H9 (cell line): ENCODE measurements at regions not wholly inside any gene's neighbourhood (a gene's known extent, or its start where the extent isn't known, plus 50 kb on each side); places are given as distances from the start of the nearest gene placed in this dataset.
"Not testable (repeated sequence)": the region's sequence is repeated elsewhere in the genome, so short reads cannot be mapped to it uniquely, and the experiment has no call there.

Source experiments
- DNase-seq: peaks from one replicate; pipeline ENCODE4 v3.0.0-alpha.2; 2017
- H2AFZ ChIP-seq: one replicate; pipeline ENCODE4 v1.6.1; 2013; ENCODE audit warnings: mild to moderate bottlenecking, low read length, control low read depth, moderate library complexity
- H2AK5ac ChIP-seq: 2 replicates; pipeline ENCODE4 v1.6.1; 2013; ENCODE audit warnings: low read length, control low read depth, mixed read lengths; ENCODE audit not compliant: insufficient read length
- H2BK120ac ChIP-seq: one replicate; pipeline ENCODE4 v1.6.1; 2013; ENCODE audit warnings: low read depth, mild to moderate bottlenecking, low read length, control low read depth, inconsistent platforms; ENCODE audit not compliant: poor library complexity, severe bottlenecking
- H2BK12ac ChIP-seq: 2 replicates; pipeline ENCODE4 v1.6.1; 2013; ENCODE audit warnings: low read length, control low read depth, mixed read lengths, low read depth; ENCODE audit not compliant: insufficient read length
- H2BK15ac ChIP-seq: 2 replicates; pipeline ENCODE4 v1.6.1; 2013; ENCODE audit warnings: low read depth, low read length, control low read depth
- H2BK20ac ChIP-seq: one replicate; pipeline ENCODE4 v1.6.1; 2013; ENCODE audit warnings: low read depth, mild to moderate bottlenecking, low read length, control low read depth, inconsistent platforms; ENCODE audit not compliant: poor library complexity, severe bottlenecking
- H2BK5ac ChIP-seq: 2 replicates; pipeline ENCODE4 v1.6.1; 2013; ENCODE audit warnings: low read length, control low read depth, mixed read lengths; ENCODE audit not compliant: insufficient read length
- H3K14ac ChIP-seq: 2 replicates; pipeline ENCODE4 v1.6.1; 2013; ENCODE audit warnings: low read length, control low read depth; ENCODE audit not compliant: insufficient read depth
- H3K18ac ChIP-seq: 2 replicates; pipeline ENCODE4 v1.6.1; 2013; ENCODE audit warnings: low read depth, mild to moderate bottlenecking, mixed read lengths, low read length, control low read depth; ENCODE audit not compliant: insufficient read length
- H3K23ac ChIP-seq: 2 replicates; pipeline ENCODE4 v1.6.1; 2013; ENCODE audit warnings: low read length, control low read depth, mixed read lengths, low read depth; ENCODE audit not compliant: insufficient read length
- H3K23me2 ChIP-seq: 2 replicates; pipeline ENCODE4 v1.6.1; 2013; ENCODE audit warnings: low read depth, mild to moderate bottlenecking, mixed read lengths, low read length, control low read depth; ENCODE audit not compliant: insufficient read length, poor library complexity, severe bottlenecking
- H3K27ac ChIP-seq: 2 replicates; pipeline ENCODE4 v1.5.1; 2013; ENCODE audit warnings: low read length, control low read depth, mixed read lengths, low read depth; ENCODE audit not compliant: insufficient read length
- H3K27me3 ChIP-seq: 2 replicates; pipeline ENCODE4 v1.6.1; 2013; ENCODE audit warnings: low read length, control low read depth, inconsistent platforms; ENCODE audit not compliant: insufficient read depth
- H3K4ac ChIP-seq: 2 replicates; pipeline ENCODE4 v1.6.1; 2013; ENCODE audit warnings: low read depth, mild to moderate bottlenecking, control low read depth, inconsistent platforms, low read length, moderate library complexity
- H3K4me1 ChIP-seq: 2 replicates; pipeline ENCODE4 v1.6.1; 2013; ENCODE audit warnings: low read length, control low read depth, inconsistent platforms; ENCODE audit not compliant: insufficient read depth
- H3K4me2 ChIP-seq: 2 replicates; pipeline ENCODE4 v1.6.1; 2013; ENCODE audit warnings: low read length, control low read depth, mixed read lengths; ENCODE audit not compliant: insufficient read length, insufficient read depth
- H3K56ac ChIP-seq: 2 replicates; pipeline ENCODE4 v1.6.1; 2013; ENCODE audit warnings: low read depth, mild to moderate bottlenecking, mixed read lengths, low read length, control low read depth; ENCODE audit not compliant: insufficient read length
- H3K79me1 ChIP-seq: 2 replicates; pipeline ENCODE4 v1.6.1; 2013; ENCODE audit warnings: low read depth, mild to moderate bottlenecking, moderate library complexity, low read length, control low read depth, inconsistent platforms; ENCODE audit not compliant: insufficient read depth, poor library complexity, severe bottlenecking
- H3K79me2 ChIP-seq: 2 replicates; pipeline ENCODE4 v1.6.1; 2013; ENCODE audit warnings: low read length, control low read depth, inconsistent platforms; ENCODE audit not compliant: insufficient read depth
- H3K9ac ChIP-seq: 2 replicates; pipeline ENCODE4 v1.6.1; 2013; ENCODE audit warnings: low read length, control low read depth, mixed read lengths; ENCODE audit not compliant: insufficient read length; ENCODE audit errors: extremely low read depth
- H3K9me3 ChIP-seq: one replicate; pipeline ENCODE4 v1.6.1; 2013; ENCODE audit warnings: low read depth, low read length, inconsistent platforms; ENCODE audit not compliant: control insufficient read depth
- H3T11ph ChIP-seq: one replicate; pipeline ENCODE4 v1.6.1; 2013; ENCODE audit warnings: mild to moderate bottlenecking, low read length, control low read depth, inconsistent platforms
- H4K20me1 ChIP-seq: one replicate; pipeline ENCODE4 v1.6.1; 2013; ENCODE audit not compliant: control insufficient read depth, insufficient read length, insufficient read depth
- H4K5ac ChIP-seq: 2 replicates; pipeline ENCODE4 v1.6.1; 2013; ENCODE audit warnings: low read depth, mild to moderate bottlenecking, mixed read lengths, low read length, control low read depth; ENCODE audit not compliant: insufficient read length
- H4K8ac ChIP-seq: replicated peaks from 2 replicates; pipeline ENCODE4 v1.6.1; 2013; ENCODE audit warnings: low read length, control low read depth, mixed read lengths, low read depth; ENCODE audit not compliant: insufficient read length
- H4K91ac ChIP-seq: 2 replicates; pipeline ENCODE4 v1.6.1; 2013; ENCODE audit warnings: low read depth, mild to moderate bottlenecking, moderate library complexity, mixed read lengths, low read length, control low read depth; ENCODE audit not compliant: insufficient read length
- H3K27ac Mint-ChIP-seq, 3 experiments: 2 replicates in 2 of 3; 3 replicates in 1 of 3; pipeline ENCODE4 v1.8.0; 2020 to 2021; ENCODE audit warnings: mixed read lengths in 3 of 3, mild to moderate bottlenecking in 1 of 3, moderate library complexity in 1 of 3
- H3K27me3 Mint-ChIP-seq: 2 replicates; pipeline ENCODE4 v1.8.0; 2021; ENCODE audit warnings: low read depth, mild to moderate bottlenecking, moderate library complexity, mixed read lengths
- H3K36me3 Mint-ChIP-seq, 3 experiments: 2 replicates in 2 of 3; 3 replicates in 1 of 3; pipeline ENCODE4 v1.8.0; 2020 to 2021; ENCODE audit warnings: low read depth in 3 of 3, mixed read lengths in 3 of 3; ENCODE audit not compliant: insufficient read depth in 1 of 3
- H3K4me1 Mint-ChIP-seq, 2 experiments: 2 replicates each; pipeline ENCODE4 v1.8.0; 2020; ENCODE audit warnings: mixed read lengths in 2 of 2
- H3K4me3 Mint-ChIP-seq, 2 experiments: 2 replicates in 1 of 2; 3 replicates in 1 of 2; pipeline ENCODE4 v1.8.0; 2020 to 2021; ENCODE audit warnings: mild to moderate bottlenecking in 2 of 2, mixed read lengths in 2 of 2, moderate library complexity in 1 of 2
- H3K9me3 Mint-ChIP-seq, 2 experiments: 2 replicates in 1 of 2; 3 replicates in 1 of 2; pipeline ENCODE4 v1.8.0; 2020; ENCODE audit warnings: mild to moderate bottlenecking in 2 of 2, mixed read lengths in 2 of 2, moderate library complexity in 1 of 2
- WGBS: extraction: QIAGEN DNeasy Blood & Tissue Kit; methylation state at CpG from one replicate; pipeline ENCODE4 v1.1.7; 2013; ENCODE audit warnings: missing lambda C conversion rate, low lambda C conversion rate, mixed read lengths; ENCODE audit not compliant: insufficient read length; ENCODE audit errors: extremely low coverage; 5-methylcytosine and 5-hydroxymethylcytosine counted together

DNA sequence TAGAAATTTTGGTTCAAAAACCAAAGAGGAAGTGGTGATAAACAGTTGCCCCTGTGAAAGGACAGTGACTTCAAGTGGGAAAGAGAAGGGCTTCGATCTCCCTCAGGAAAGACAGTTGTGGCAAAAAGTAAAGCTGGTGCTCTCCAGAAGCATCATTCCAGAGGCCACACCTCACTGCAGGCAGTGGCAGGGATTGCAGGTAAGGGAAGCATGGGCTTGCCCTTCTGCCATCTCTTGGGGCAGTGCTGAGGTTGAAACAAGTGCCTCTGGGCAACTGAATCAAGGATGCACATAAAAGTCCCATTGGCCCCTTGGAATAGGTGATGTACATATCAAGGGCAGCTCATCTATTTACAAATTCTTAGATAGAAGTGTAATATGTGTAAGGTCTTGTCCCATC lies 155.4 kb downstream of the FAM72C start:
- not testable (repeated sequence) for H2BK120ac ChIP-seq

DNA sequence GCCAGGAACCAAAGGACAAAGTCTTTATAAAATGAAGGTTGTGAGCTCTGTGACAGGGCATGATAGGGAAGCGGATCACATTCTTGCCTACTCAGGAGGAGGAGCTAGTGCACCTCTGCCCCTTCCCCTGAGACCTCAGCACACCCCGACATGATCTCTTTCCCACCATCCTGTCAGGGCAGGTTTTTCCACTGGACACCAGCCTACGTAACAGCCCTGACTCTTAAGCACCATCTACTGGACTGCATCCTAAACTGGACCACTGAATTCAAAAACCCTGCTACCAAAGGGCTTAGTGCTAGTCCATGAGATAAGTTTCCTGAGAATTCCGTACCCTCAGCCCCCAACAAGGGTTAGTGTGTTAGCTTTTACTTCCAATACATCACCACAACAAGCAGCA lies 166.4 kb downstream of the FAM72C start:
- not testable (repeated sequence) for H2BK120ac ChIP-seq, H2BK5ac ChIP-seq, H4K5ac ChIP-seq, H2BK15ac ChIP-seq, H3K4me1 Mint-ChIP-seq, H3K36me3 Mint-ChIP-seq, H2AFZ ChIP-seq, H3K23me2 ChIP-seq, H3K9me3 Mint-ChIP-seq, DNase-seq, H3K79me1 ChIP-seq, H2BK12ac ChIP-seq, H3T11ph ChIP-seq, H3K27me3 ChIP-seq, H3K27ac Mint-ChIP-seq, H4K8ac ChIP-seq, H3K4me2 ChIP-seq, H3K4me1 ChIP-seq, H3K23ac ChIP-seq, H3K4ac ChIP-seq, H3K27ac ChIP-seq, H3K14ac ChIP-seq, H3K4me3 Mint-ChIP-seq, H3K79me2 ChIP-seq, H3K18ac ChIP-seq, H2AK5ac ChIP-seq, H2BK20ac ChIP-seq, H3K9me3 ChIP-seq, H3K56ac ChIP-seq, H4K20me1 ChIP-seq, H3K9ac ChIP-seq, H3K27me3 Mint-ChIP-seq, H4K91ac ChIP-seq
- WGBS: no CpG with 5 or more reads among the region's 4 CpGs

More for the DNA sequence above, 155.4 kb downstream of the FAM72C start:
- not testable (repeated sequence) for H4K5ac ChIP-seq, H3K4me1 Mint-ChIP-seq, H4K91ac ChIP-seq, H2AK5ac ChIP-seq, H4K8ac ChIP-seq, H3K36me3 Mint-ChIP-seq, H3K27ac Mint-ChIP-seq, H3K9me3 ChIP-seq, H3K27me3 Mint-ChIP-seq, DNase-seq, H3K23me2 ChIP-seq, H4K20me1 ChIP-seq, H2BK20ac ChIP-seq, H3K56ac ChIP-seq, H2AFZ ChIP-seq, H3K23ac ChIP-seq, H3K14ac ChIP-seq, H3K27me3 ChIP-seq, H3K9me3 Mint-ChIP-seq, H3K4me2 ChIP-seq, H2BK5ac ChIP-seq, H3K4me3 Mint-ChIP-seq, H2BK15ac ChIP-seq, H2BK12ac ChIP-seq, H3K4ac ChIP-seq, H3K9ac ChIP-seq, H3K4me1 ChIP-seq, H3T11ph ChIP-seq, H3K79me2 ChIP-seq, H3K79me1 ChIP-seq, H3K27ac ChIP-seq, H3K18ac ChIP-seq
- WGBS: no CpG with 5 or more reads among the region's 1 CpG
